ENCODE measurements at regions not wholly inside any gene's neighbourhood (a gene's known extent, or its start where the extent isn't known, plus 50 kb on each side); places are given as distances from the start of the nearest gene placed in this dataset.
A peak's percentile ranks its signal among the peaks of the same experiment; 100 is the strongest.

DNA sequence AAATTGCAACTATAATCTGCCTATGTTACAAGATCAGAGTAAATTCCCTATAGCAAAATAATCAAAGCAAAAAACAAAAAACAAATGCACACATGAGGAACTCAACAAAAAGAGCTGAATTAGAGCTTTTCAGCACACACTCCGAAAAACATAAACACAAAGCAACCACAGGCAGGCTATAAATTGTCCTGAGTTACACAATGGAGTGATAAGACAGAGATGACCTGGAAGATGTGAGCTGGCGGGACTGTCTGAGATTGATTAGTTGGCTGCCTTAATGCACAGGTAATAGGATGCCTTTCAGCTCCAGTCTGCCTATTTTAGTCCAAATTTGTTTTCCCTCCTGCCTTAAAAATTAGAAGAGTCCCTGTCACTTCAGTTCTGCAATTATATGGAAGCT is 159.0 kb upstream of the FNDC3A start (continued):
- no peak for TF ChIP-seq ZNF850 (CRISPR knock-in tag; conservative IDR thresholded peaks at IDR 0.05)
- no peak for TF ChIP-seq ZBTB37 (CRISPR knock-in tag; IDR thresholded peaks at IDR 0.05)
- no peak for TF ChIP-seq MEF2D (CRISPR knock-in tag; IDR thresholded peaks at IDR 0.05)
- TF ChIP-seq ZNF761 (CRISPR knock-in tag; conservative IDR thresholded peaks at IDR 0.05): no peak

DNA sequence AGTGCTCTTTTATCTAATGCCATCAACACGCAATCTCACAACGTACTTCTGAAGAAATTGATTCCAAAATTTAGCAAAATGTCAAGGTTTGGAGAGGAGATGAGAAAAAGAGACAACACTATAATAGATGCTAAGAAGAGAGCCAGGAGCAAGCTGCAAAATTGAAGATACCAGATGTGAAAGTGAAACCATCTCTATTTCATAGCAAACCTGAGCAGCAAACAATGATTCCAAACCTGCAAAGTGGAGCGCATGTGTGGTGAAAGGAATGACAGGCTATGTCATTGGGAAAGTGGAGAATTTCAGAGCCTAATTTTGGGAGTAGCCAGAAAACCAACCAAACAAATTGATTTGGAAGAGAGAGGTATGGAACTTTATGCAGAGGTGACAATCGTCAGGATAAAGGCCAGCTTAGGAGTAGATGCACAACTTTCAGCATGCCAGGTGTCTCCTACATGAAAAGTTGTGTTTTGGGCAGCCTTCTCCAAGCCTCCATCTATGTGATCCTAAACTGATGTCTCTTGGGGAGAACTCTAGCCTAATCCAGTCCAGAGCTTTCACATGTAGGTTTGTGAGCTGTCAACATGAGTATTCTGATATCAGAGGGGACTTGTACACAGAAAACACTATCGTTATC is 158.4 kb upstream of the FNDC3A start:
- H3K36me3 ChIP-seq (replicated peaks in 1 of 2; ENCODE audit: control insufficient read depth in 1 of 2, insufficient read depth in 2 of 2, low read length in 2 of 2): no peaks in the 10 kb centered on the region
- intact Hi-C loops (cut with micrococcal nuclease; ENCODE audit: unreplicated experiment) (no loop called here), in situ Hi-C loops (cut with HindIII; ENCODE audit: extremely low pct_ligation_motif_present, low pct_unique_long_range_greater_than_20kb) (no loop called here)
- H3K4me1 ChIP-seq (ENCODE audit: insufficient read depth, low read length): peaks cover 10% of the 10 kb centered on the region; the same call in 1 of the 2 replicates
- H3K9ac ChIP-seq (ENCODE audit: insufficient read depth, low read depth, low read length): no peak overlapping the region
- H3K27me3 ChIP-seq (ENCODE audit: control insufficient read depth in 1 of 2, insufficient read depth in 2 of 2, low read length in 2 of 2): no peaks in the 10 kb centered on the region
- peak overlapping the region; percentile 67 for H3K4me2 ChIP-seq (ENCODE audit: low read depth, low read length)
- ChIA-PET POLR2A (no interaction called here), CTCF (ENCODE audit: low intra/inter-chr PET ratio, low total read pairs) (no interaction called here)
- peak overlapping the region; percentile 64 for H2AFZ ChIP-seq (ENCODE audit: low read length)
- ATAC-seq: peak; percentile 47; the same call in 1 of the 3 replicates
- FAIRE-seq: no peak
- no peaks in the 10 kb centered on the region for H3K9me3 ChIP-seq (ENCODE audit: low read length)
- WGBS (ENCODE audit: low lambda C conversion rate): 18% methylated on average over 5 of the region's 5 CpGs
- no peak for TF ChIP-seq ZFAT (CRISPR knock-in tag; conservative IDR thresholded peaks at IDR 0.05)
- no peak for TF ChIP-seq GMEB2 (CRISPR knock-in tag; IDR thresholded peaks at IDR 0.05; ENCODE audit: low read depth)
- no peak for TF ChIP-seq CSRNP2 (CRISPR knock-in tag; conservative IDR thresholded peaks at IDR 0.05; ENCODE audit: low read depth)
- TF ChIP-seq KAT2B (IDR thresholded peaks at IDR 0.05; ENCODE audit: borderline replicate concordance, low read depth, low read length): no peak
- TF ChIP-seq CTCF (CRISPR knock-in tag; IDR thresholded peaks at IDR 0.05): no peak
- H4K20me1 ChIP-seq (ENCODE audit: insufficient read depth, low read length): no peaks in the 10 kb centered on the region
- H3K27ac ChIP-seq (ENCODE audit: extremely low read length, insufficient read depth, low read length): no peak overlapping the region
- H3K79me2 ChIP-seq (ENCODE audit: insufficient read depth, low read length): no peaks in the 10 kb centered on the region
- no peak for DNase-seq (ENCODE audit: low spot score)
- H3K4me3 ChIP-seq (replicated peaks in 1 of 3; ENCODE audit: insufficient read depth in 1 of 3, low read depth in 2 of 3, low read length in 3 of 3): peak overlapping the region in 2 of 3 experiments; percentile 23 to 41; a peak in 3 of 6 replicates
- BruUV-seq (replicated peaks): no TSS peak

All from HepG2 (cell line).